Right lobe of liver (tissue), 4 donors: ENCODE measurements at regions not wholly inside any gene's neighbourhood (a gene's known extent, or its start where the extent isn't known, plus 50 kb on each side); places are given as distances from the start of the nearest gene placed in this dataset.

Source experiments
- CTCF ChIP-seq, 4 donors: fragments of 200-600 bp in 3 of 4; fragments of 450-650 bp in 1 of 4; IDR thresholded peaks; one replicate each; pipeline versions ENCODE4 v1.5.1 to v1.8.0; 2016 to 2022; ENCODE audit warnings: antibody characterized with exemption in 4 of 4, mild to moderate bottlenecking in 2 of 4
- POLR2A ChIP-seq: fragments of 450-650 bp; IDR thresholded peaks from one replicate; pipeline ENCODE4 v1.6.1; 2017; ENCODE audit warnings: antibody characterized with exemption, mild to moderate bottlenecking
- donor health status: DM: no; HTN: no; CAD: no.
- donor health status: DM: no; HTN: no; CAD: no.
- donor health status: DM: no; HTN: yes; CAD: no.

GRCh38 chr1:192461684-192462083, 113.9 kb upstream of the RGS1 start:
- TF ChIP-seq CTCF (IDR thresholded peaks at IDR 0.05) (no peak), POLR2A (no peak)
